CD8-positive, alpha-beta memory T cell (primary cell): ENCODE measurements at regions not wholly inside any gene's neighbourhood (a gene's known extent, or its start where the extent isn't known, plus 50 kb on each side); places are given as distances from the start of the nearest gene placed in this dataset.

Experiments
- CTCF ChIA-PET: fragments of 350-600 bp; sonication (Branson Sonifier 250); formaldehyde crosslinking; loops from one replicate; lab custom pipeline; 2021; ENCODE audit warnings: antibody characterized with exemption; lab: Charles Lee
- POLR2A ChIA-PET: fragments of 350-600 bp; sonication (Branson Sonifier 250); formaldehyde crosslinking; loops from one replicate; lab custom pipeline; 2021; ENCODE audit warnings: antibody characterized with exemption; lab: Charles Lee
- DNase-seq, 5 donors: peaks; one replicate each; pipeline versions ENCODE4 v3.0.0 to v3.0.0-alpha.2; 2020 to 2022; ENCODE audit warnings: mixed read lengths in 1 of 5
- H3K27ac ChIP-seq: one replicate; pipeline ENCODE4 v1.7.0; 2013; ENCODE audit warnings: low read depth, mild to moderate bottlenecking, low read length, moderate library complexity
- H3K27me3 ChIP-seq: 2 replicates; pipeline ENCODE4 v1.7.0; 2013; ENCODE audit warnings: low read length, mild to moderate bottlenecking; ENCODE audit not compliant: insufficient read depth, poor library complexity, severe bottlenecking
- H3K36me3 ChIP-seq: 2 replicates; pipeline ENCODE4 v1.7.0; 2013; ENCODE audit warnings: mild to moderate bottlenecking, low read length, moderate library complexity; ENCODE audit not compliant: insufficient read depth
- H3K4me1 ChIP-seq: 2 replicates; pipeline ENCODE4 v1.7.0; 2013; ENCODE audit warnings: mild to moderate bottlenecking, low read length, moderate library complexity; ENCODE audit not compliant: insufficient read depth
- H3K4me3 ChIP-seq: 2 replicates; pipeline ENCODE4 v1.7.0; 2013; ENCODE audit warnings: mild to moderate bottlenecking, low read length
- H3K9me3 ChIP-seq: 2 replicates; pipeline ENCODE4 v1.7.0; 2013; ENCODE audit warnings: mild to moderate bottlenecking, low read length
- H3K27ac Mint-ChIP-seq, 8 donors: one replicate each; pipeline ENCODE4 v1.8.0; 2020 to 2021; ENCODE audit warnings: mixed read lengths in 8 of 8, mild to moderate bottlenecking in 6 of 8, inconsistent platforms in 3 of 8, moderate library complexity in 3 of 8
- H3K27me3 Mint-ChIP-seq, 2 donors: one replicate each; pipeline ENCODE4 v1.8.0; 2020 to 2021; ENCODE audit warnings: mixed read lengths in 2 of 2, mild to moderate bottlenecking in 1 of 2, moderate library complexity in 1 of 2
- H3K36me3 Mint-ChIP-seq, 3 donors: one replicate each; pipeline ENCODE4 v1.8.0; 2020 to 2021; ENCODE audit warnings: mixed read lengths in 3 of 3, inconsistent platforms in 1 of 3, mild to moderate bottlenecking in 1 of 3
- H3K4me1 Mint-ChIP-seq, 3 donors: one replicate each; pipeline ENCODE4 v1.8.0; 2020 to 2021; ENCODE audit warnings: mixed read lengths in 3 of 3, inconsistent platforms in 1 of 3, mild to moderate bottlenecking in 1 of 3
- H3K4me3 Mint-ChIP-seq, 7 donors: one replicate each; pipeline ENCODE4 v1.8.0; 2020 to 2021; ENCODE audit warnings: mixed read lengths in 7 of 7, mild to moderate bottlenecking in 6 of 7, moderate library complexity in 4 of 7, inconsistent platforms in 2 of 7
- H3K9me3 Mint-ChIP-seq, 5 donors: one replicate each; pipeline ENCODE4 v1.8.0; 2020 to 2022; ENCODE audit warnings: mixed read lengths in 5 of 5, mild to moderate bottlenecking in 3 of 5, moderate library complexity in 2 of 5, inconsistent platforms in 1 of 5

GRCh38 chr11:10946072-10946471, 88.2 kb upstream of the ZBED5 start:
- H3K27me3 ChIP-seq, result no peaks in the 10 kb centered on the region
- no peaks in the 10 kb centered on the region for H3K36me3 ChIP-seq
- Mint-ChIP-seq H3K36me3 (no peaks in the 10 kb centered on the region), H3K27me3 (peaks cover 10 to 33% of the 10 kb centered on the region in 2 donors), H3K4me3 (no peak overlapping the region), H3K9me3 (peaks cover 0 to 2% (median 0%) of the 10 kb centered on the region in 5 donors), H3K4me1 (no peaks in the 10 kb centered on the region), H3K27ac (no peak overlapping the region)
- CTCF ChIA-PET, result no interaction called here
- no peak for DNase-seq
- POLR2A ChIA-PET, result no interaction called here
- H3K4me3 ChIP-seq, result no peak overlapping the region
- no peaks in the 10 kb centered on the region for H3K4me1 ChIP-seq
- H3K27ac ChIP-seq, result no peak overlapping the region
- H3K9me3 ChIP-seq, result no peaks in the 10 kb centered on the region

- Histone ChIP-seq H3K4me1 (no peaks in the 10 kb centered on the region), H3K27me3 (no peaks in the 10 kb centered on the region), H3K4me3 (no peak overlapping the region), H3K9me3 (no peaks in the 10 kb centered on the region), H3K27ac (no peak overlapping the region), H3K36me3 (no peaks in the 10 kb centered on the region)
- POLR2A ChIA-PET, result no interaction called here
- Mint-ChIP-seq H3K4me3 (no peak overlapping the region), H3K27me3 (peaks cover 10 to 24% of the 10 kb centered on the region in 2 donors), H3K9me3 (peaks cover 0 to 2% (median 0%) of the 10 kb centered on the region in 5 donors), H3K27ac (no peak overlapping the region), H3K36me3 (no peaks in the 10 kb centered on the region), H3K4me1 (no peaks in the 10 kb centered on the region)
- CTCF ChIA-PET, result interaction anchor here (3.9 kb wide), 1 partner anchor 11 kb away, joined by 28 read pairs; no protein-coding TSS in a partner anchor
- DNase-seq, result no peak
These were observed 87.3 kb upstream of the ZBED5 start for GRCh38 chr11:10945196-10945595.

GRCh38 chr11:10943968-10944367, 86.1 kb upstream of the ZBED5 start:
- no peaks in the 10 kb centered on the region for H3K4me1 Mint-ChIP-seq
- ChIA-PET POLR2A (interaction anchor here (0.6 kb wide), 1 partner anchor 23 kb away, joined by 3 read pairs; no protein-coding TSS in a partner anchor), CTCF (interaction anchor here (1.0 to 3.9 kb wide), 3 partner anchors 10 to 84 kb away, joined by 3 to 28 read pairs (median 9); no protein-coding TSS in a partner anchor)
- H3K9me3 Mint-ChIP-seq, result no peaks in the 10 kb centered on the region
- H3K27me3 ChIP-seq, result no peaks in the 10 kb centered on the region
- DNase-seq, result no peak
- H3K4me3 Mint-ChIP-seq, result no peak overlapping the region
- H3K36me3 ChIP-seq, result no peaks in the 10 kb centered on the region
- no peaks in the 10 kb centered on the region for H3K9me3 ChIP-seq
- H3K27ac ChIP-seq, result no peak overlapping the region
- H3K4me3 ChIP-seq, result no peak overlapping the region
- H3K36me3 Mint-ChIP-seq, result no peaks in the 10 kb centered on the region
- no peaks in the 10 kb centered on the region for H3K4me1 ChIP-seq
- peaks cover 9 to 12% of the 10 kb centered on the region in 2 donors for H3K27me3 Mint-ChIP-seq
- no peak overlapping the region for H3K27ac Mint-ChIP-seq

GRCh38 chr11:10942620-10943019, 84.8 kb upstream of the ZBED5 start:
- Histone ChIP-seq H3K27ac (no peak overlapping the region), H3K27me3 (no peaks in the 10 kb centered on the region), H3K9me3 (no peaks in the 10 kb centered on the region), H3K4me3 (no peak overlapping the region), H3K4me1 (no peaks in the 10 kb centered on the region), H3K36me3 (no peaks in the 10 kb centered on the region)
- DNase-seq, result no peak
- H3K9me3 Mint-ChIP-seq, result no peaks in the 10 kb centered on the region
- ChIA-PET CTCF (interaction anchor here (1.0 to 3.9 kb wide), 4 partner anchors 9 to 85 kb away, joined by 3 to 28 read pairs (median 6); no protein-coding TSS in a partner anchor), POLR2A (no interaction called here)
- H3K27ac Mint-ChIP-seq, result no peak overlapping the region
- H3K27me3 Mint-ChIP-seq, result peaks cover under 1 to 4% of the 10 kb centered on the region in 2 donors
- H3K4me1 Mint-ChIP-seq, result no peaks in the 10 kb centered on the region
- H3K4me3 Mint-ChIP-seq, result no peak overlapping the region
- no peaks in the 10 kb centered on the region for H3K36me3 Mint-ChIP-seq

GRCh38 chr11:10941871-10942270, 84.0 kb upstream of the ZBED5 start:
- no peak for DNase-seq
- POLR2A ChIA-PET, result no interaction called here
- peaks cover 0 to 4% of the 10 kb centered on the region in 2 donors for H3K27me3 Mint-ChIP-seq

GRCh38 chr11:10941414-10941813, 83.6 kb upstream of the ZBED5 start:
- H3K36me3 ChIP-seq, result no peaks in the 10 kb centered on the region
- POLR2A ChIA-PET, result no interaction called here

More at GRCh38 chr11:10941871-10942270, 84.0 kb upstream of the ZBED5 start:
- Histone ChIP-seq H3K4me3 (no peak overlapping the region), H3K4me1 (no peaks in the 10 kb centered on the region), H3K27ac (no peak overlapping the region), H3K9me3 (no peaks in the 10 kb centered on the region), H3K27me3 (no peaks in the 10 kb centered on the region), H3K36me3 (no peaks in the 10 kb centered on the region)
- H3K27ac Mint-ChIP-seq, result no peak overlapping the region
- H3K36me3 Mint-ChIP-seq, result no peaks in the 10 kb centered on the region
- no peak overlapping the region for H3K4me3 Mint-ChIP-seq
- H3K9me3 Mint-ChIP-seq, result no peaks in the 10 kb centered on the region
- H3K4me1 Mint-ChIP-seq, result no peaks in the 10 kb centered on the region
- CTCF ChIA-PET, result interaction anchor here (1.0 to 3.9 kb wide), 4 partner anchors 8 to 86 kb away, joined by 3 to 28 read pairs (median 6); no protein-coding TSS in a partner anchor

GRCh38 chr11:10938650-10939387, 81.0 kb upstream of the ZBED5 start:
- Histone ChIP-seq H3K4me3 (no peak overlapping the region), H3K9me3 (no peaks in the 10 kb centered on the region), H3K27ac (no peak overlapping the region), H3K4me1 (no peaks in the 10 kb centered on the region), H3K27me3 (no peaks in the 10 kb centered on the region), H3K36me3 (no peaks in the 10 kb centered on the region)
- Mint-ChIP-seq H3K36me3 (no peaks in the 10 kb centered on the region), H3K27ac (no peak overlapping the region), H3K9me3 (no peaks in the 10 kb centered on the region), H3K27me3 (peaks cover 4 to 5% of the 10 kb centered on the region in 2 donors), H3K4me3 (no peak overlapping the region), H3K4me1 (peaks cover 8 to 12% (median 11%) of the 10 kb centered on the region in 3 donors)
- DNase-seq, result no peak
- ChIA-PET CTCF (no interaction called here), POLR2A (no interaction called here)

More at GRCh38 chr11:10941414-10941813, 83.6 kb upstream of the ZBED5 start:
- H3K27me3 Mint-ChIP-seq, result peaks cover 0 to 4% of the 10 kb centered on the region in 2 donors
- H3K27ac Mint-ChIP-seq, result no peak overlapping the region
- Histone ChIP-seq H3K9me3 (no peaks in the 10 kb centered on the region), H3K4me3 (no peak overlapping the region), H3K27ac (no peak overlapping the region), H3K27me3 (no peaks in the 10 kb centered on the region), H3K4me1 (no peaks in the 10 kb centered on the region)
- no peak for DNase-seq
- no peak overlapping the region for H3K4me3 Mint-ChIP-seq
- no peaks in the 10 kb centered on the region for H3K4me1 Mint-ChIP-seq
- CTCF ChIA-PET, result interaction anchor here (1.1 to 2.6 kb wide), 2 partner anchors 79 to 86 kb away, joined by 3 to 9 read pairs; no protein-coding TSS in a partner anchor
- H3K9me3 Mint-ChIP-seq, result no peaks in the 10 kb centered on the region
- H3K36me3 Mint-ChIP-seq, result no peaks in the 10 kb centered on the region

- peaks cover 6 to 11% of the 10 kb centered on the region in 2 donors for H3K27me3 Mint-ChIP-seq
- H3K27ac Mint-ChIP-seq, result no peak overlapping the region
- H3K4me1 ChIP-seq, result no peaks in the 10 kb centered on the region
- no peaks in the 10 kb centered on the region for H3K36me3 Mint-ChIP-seq
- no peak overlapping the region for H3K27ac ChIP-seq
- POLR2A ChIA-PET, result no interaction called here
- CTCF ChIA-PET, result no interaction called here
- H3K27me3 ChIP-seq, result peaks cover 3% of the 10 kb centered on the region
- H3K4me1 Mint-ChIP-seq, result peaks cover 9 to 18% (median 13%) of the 10 kb centered on the region in 3 donors
- H3K4me3 ChIP-seq, result no peak overlapping the region
- H3K36me3 ChIP-seq, result no peaks in the 10 kb centered on the region
- no peaks in the 10 kb centered on the region for H3K9me3 ChIP-seq
- H3K9me3 Mint-ChIP-seq, result no peaks in the 10 kb centered on the region
- H3K4me3 Mint-ChIP-seq, result no peak overlapping the region
- no peak for DNase-seq
These were observed 80.4 kb upstream of the ZBED5 start for GRCh38 chr11:10938231-10938630.
